ENCODE measurements at regions not wholly inside any gene's neighbourhood (a gene's known extent, or its start where the extent isn't known, plus 50 kb on each side); places are given as distances from the start of the nearest gene placed in this dataset.

DNA sequence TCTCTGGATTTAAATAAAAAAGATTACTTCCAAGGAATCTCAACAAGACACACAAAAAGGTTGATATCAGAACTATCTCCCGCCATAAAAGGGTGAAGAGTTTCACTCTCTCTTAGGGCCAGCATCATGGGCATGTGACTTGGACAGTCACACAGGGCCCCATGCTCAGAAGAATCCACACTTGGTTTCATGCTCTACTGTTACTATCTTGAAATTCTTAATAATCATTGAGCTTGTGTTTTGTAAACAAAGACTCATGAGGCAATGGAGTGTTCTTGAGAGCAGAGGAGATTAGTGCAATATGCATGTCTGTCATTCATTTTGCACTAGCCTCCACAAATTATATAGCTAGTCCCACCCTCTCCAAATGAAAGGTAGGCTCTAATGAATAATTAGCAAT lies 58.4 kb downstream of the HMHB1 start:
- peak; percentile 12 for DNase-seq

DNA sequence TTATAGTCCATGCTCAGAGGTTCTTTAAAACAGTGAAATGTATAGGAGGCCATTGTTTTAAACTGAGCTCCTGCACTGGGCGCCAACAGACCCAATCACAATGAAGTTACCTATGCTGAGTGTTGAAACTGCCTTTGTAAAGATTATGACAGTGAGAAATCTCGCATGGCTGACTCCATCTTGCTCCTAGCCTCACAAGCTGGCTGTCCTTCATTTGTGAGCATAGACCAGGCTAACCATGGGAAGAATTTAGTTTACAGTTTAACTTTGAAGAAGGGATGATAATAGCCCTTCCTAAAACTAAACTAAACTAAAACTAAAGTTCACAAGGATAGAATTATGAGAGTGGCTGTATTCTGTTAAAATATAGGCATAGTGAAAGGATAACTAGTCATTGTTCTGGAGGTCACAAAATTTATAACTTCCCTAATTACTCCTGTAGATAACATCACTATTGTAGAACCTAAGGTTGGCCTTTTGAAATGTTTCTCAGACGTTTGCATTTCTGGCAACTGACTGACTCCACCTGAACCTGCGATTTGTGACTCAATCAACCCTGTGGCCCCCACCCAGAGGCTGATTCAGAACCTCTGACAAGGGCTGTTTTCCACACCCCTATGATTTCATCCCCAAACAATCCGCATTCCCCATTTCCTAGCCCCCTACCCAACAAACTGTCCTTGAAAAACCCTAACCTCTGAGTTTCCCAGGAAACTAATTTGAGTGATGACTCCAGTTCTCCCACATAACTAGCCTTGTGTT lies 59.1 kb downstream of the HMHB1 start:
- DNase-seq = peak; percentile 49

DNA sequence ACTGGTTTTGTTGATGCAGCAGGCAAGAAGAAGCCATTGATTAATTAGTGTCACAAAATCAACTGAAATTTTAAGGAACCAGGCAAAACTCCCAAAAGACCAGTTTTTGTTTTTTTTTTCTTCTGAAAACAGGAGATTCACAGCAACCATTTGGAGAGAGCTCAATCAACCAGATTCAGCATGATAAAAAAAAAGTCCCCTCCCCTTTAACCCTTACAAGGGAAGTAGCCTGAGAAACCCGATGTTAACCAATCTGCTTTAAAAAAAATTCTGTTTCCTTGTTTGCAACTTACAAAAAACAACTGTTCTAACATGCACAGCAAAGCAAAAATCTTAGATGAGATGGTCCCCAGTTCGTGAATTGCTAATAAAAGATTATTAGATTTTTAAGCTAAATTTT lies 59.7 kb downstream of the HMHB1 start:
- no peak for DNase-seq

DNA sequence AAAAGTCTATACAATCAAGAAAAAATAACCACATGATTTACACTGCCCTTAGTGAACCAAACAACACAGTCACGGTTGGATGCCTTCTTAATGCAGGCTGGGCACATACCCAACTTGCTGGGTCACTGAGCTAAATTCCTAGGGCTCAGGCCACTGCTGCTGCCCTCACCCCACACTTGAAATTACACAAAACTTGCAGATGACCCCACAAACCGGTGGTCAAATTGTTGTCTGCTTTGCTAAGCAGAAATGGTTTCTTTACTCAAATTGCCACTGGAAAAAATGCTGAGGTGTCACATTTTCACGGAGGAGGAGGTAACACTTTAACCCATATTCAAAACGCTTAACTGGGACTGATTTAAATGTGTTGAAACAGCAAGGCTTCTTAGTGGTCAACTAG lies 62.4 kb downstream of the HMHB1 start:
- DNase-seq = peak; percentile 54

DNA sequence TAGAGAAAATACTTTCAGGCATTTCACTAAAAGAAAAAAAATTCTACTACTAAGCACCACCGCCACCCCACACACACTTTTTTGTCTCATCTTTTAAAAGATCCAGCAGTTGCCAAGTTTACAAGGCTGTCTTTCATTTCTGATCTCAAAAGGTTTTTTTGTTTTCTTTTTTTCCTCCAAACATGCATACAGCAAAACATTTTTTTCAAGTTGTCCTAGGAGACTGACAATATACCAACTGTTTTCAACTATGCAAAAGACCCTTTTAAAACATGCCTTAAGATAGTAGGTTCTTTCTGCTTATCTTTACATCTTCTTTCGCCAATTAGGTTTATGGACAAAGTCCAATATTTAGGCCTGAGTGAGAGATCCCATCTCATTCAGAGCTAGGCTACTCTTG lies 65.2 kb downstream of the HMHB1 start:
- no peak for DNase-seq

DNA sequence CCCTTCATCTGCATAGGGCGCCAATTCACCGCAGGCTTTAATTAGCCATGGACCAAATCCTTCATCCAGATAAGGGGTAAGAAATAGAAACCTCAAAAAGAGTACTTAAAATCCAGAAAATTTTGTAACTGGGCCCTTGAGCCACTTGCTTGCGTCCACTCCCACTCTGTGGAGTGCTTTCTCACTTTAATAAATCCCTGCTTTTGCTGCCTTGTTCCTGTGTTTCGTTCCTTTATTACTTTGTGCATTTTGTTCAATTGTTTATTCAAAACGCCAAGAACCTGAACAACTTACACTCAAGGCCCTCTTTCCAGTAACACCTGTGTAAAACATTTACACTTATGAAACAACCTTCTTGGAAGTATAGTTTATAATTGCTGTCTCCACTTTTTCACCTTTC lies 66.5 kb downstream of the HMHB1 start:
- no peak for DNase-seq

GRCh38 chr5:143879646-143880045 lies 67.7 kb downstream of the HMHB1 start:
- DNase-seq = no peak

- DNase-seq = no peak
These were observed 68.2 kb downstream of the HMHB1 start for GRCh38 chr5:143880178-143880577.

DNA sequence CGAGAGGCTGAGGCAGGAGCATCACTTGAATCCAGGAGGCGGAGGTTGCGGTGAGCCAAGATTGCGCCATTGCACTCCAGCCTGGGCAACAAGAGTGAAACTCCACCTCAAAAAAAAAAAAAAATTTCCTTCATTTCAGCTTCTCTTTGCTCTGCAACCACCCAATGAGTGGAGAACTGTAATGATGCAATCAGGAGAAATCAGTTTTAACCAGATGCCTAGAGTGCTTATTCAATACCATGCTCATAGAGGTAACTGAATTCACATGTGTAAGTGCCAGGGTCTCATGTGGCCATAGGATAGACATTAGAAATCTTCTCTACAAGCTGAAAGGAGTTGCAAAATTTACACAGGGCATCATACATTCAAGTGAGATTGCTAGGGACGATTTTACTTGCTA lies 70.6 kb downstream of the HMHB1 start:
- DNase-seq = no peak

- no peak for DNase-seq
These were observed 74.1 kb downstream of the HMHB1 start for GRCh38 chr5:143886096-143886495.

- DNase-seq = peak; percentile 86
These were observed 75.0 kb downstream of the HMHB1 start for GRCh38 chr5:143886651-143887638.

GRCh38 chr5:143887903-143888665 lies 76.1 kb downstream of the HMHB1 start:
- DNase-seq = peak; percentile 45

GRCh38 chr5:143888912-143889311 lies 77.0 kb downstream of the HMHB1 start:
- no peak for DNase-seq

DNA sequence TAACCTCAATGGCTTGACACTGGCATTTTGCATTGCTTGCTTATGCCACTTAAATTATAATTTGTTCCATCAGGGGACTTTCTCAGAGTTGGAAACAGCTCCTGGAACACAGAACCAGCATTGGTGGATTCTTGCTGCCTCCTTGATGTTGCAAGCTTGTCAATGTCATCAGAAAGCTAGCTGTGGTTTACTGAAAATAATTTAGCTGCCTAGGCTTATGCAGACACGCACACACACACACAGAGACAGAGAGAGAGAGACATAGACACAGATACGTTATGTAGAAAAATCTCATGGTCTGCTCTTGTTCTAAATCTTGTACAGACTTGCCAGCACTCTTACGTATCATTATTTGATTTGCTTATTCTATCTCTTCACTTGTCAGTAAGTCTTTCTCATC lies 78.0 kb downstream of the HMHB1 start:
- no peak for DNase-seq

- no peak for DNase-seq
These were observed 78.5 kb downstream of the HMHB1 start for GRCh38 chr5:143890487-143890886.

DNA sequence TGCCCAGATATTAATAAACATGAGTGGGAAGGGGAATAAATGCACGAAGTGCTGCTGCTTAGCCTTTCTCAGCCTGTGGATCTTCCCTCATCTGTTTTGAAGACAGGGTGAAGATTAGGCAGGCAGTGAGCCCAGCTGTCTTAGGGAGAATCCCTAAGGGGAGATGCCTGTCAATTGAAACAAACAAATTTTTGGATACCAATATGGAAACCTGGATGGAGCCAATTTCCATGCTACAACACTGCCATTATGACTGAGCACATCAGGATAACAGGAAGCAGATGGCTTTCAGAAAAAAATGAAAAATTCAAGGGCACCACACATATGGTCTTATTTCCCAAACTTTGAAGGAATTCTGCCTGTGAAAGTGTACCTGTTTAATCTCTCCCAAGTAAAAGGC lies 80.3 kb downstream of the HMHB1 start:
- no peak for DNase-seq

- DNase-seq = no peak
These were observed 80.9 kb downstream of the HMHB1 start for GRCh38 chr5:143892908-143893307.

- DNase-seq = no peak
These were observed 81.7 kb downstream of the HMHB1 start for GRCh38 chr5:143893638-143894037.

DNA sequence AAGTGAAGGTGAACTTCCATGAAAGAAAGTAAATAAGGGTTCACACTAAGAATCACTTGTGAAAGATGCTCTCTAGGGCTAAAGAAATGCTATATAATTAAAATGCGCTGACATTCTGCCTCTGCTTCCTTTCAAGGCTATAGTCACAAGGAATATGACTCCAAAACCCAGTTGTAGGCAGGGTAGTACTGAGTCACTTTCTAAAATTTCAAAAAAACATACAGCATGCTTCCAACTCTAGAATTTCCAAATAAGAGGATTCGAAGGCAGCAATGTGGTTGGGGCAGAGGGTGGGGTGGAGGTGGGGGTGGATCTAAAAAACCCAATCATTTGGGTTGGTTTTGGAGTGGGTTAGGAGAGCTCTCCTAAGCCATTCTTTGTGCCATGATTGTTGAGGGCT lies 84.6 kb downstream of the HMHB1 start:
- DNase-seq = no peak

DNA sequence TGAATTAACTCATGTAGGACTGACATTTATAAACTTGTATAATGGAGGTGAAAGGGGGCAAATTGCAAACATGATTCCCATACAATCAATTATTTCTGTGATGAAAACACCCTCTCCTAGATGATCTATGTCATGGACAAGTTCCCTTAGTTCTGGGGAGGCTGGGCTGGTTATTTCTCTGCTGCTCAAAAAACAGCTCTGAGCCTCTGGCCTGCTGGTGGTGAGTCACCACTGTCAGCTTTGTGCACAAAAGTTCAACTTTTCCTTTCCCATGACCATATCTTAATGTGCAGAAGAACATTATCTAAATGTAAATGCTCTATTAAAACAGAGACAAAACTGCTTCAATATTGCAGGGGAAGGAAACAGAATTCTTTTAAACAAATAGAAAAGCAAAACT lies 85.0 kb downstream of the HMHB1 start:
- no peak for DNase-seq

DNA sequence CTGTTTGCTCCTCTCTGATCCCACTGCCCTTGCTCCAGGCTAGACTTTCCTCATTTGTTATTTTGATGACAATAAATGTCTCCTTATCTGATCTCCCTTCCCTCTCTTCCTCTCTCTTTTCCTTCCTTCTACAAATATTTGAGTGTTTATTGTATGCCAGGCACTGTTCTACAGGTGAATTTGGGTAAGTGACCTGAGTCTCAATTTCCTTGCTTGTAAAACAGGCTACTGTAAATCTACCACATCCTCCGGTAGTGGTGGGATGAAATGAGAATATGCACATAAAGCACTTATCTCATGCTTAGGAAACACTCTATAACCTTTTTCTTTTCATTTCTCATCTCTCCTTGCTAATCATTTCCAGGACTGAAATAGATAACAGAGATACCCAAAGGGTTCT lies 86.4 kb downstream of the HMHB1 start:
- no peak for DNase-seq

DNA sequence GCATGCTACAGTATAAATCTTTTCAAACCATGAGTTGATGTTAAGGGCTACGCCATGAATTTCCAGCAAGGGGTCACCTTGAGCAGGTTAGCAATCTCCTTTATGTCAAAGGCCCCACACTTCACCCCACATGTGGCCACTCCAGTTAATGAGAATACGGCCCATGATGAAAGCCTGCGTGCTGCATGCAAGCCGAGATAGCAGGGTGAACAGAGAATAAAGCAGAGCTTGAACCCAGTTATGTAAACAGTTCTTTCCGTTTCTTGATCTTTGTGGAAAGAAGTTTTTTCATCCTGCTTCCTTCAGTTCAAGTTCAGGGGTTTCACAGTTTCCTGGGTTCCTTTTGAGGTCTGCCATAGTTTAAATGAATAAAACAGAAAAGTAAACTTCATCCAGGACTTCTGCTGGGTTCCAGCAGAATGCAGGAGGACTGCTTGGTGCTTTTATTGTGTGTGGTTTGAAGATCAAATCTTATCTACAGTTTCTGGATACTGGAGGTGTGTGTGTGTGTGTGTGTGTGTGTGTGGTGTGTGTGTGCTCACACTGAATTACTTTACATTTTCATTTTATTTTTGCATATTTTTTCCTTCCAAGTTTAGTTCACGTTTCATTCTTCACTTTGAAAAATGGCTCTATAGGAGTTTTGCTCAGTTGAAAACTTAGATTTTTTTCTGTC lies 87.1 kb downstream of the HMHB1 start:
- no peak for DNase-seq

GRCh38 chr5:143908959-143909358 lies 97.0 kb downstream of the HMHB1 start:
- no peak for DNase-seq

All from kidney glomerular epithelial cell (primary cell).